ENCODE measurements at regions not wholly inside any gene's neighbourhood (a gene's known extent, or its start where the extent isn't known, plus 50 kb on each side); places are given as distances from the start of the nearest gene placed in this dataset.
"Not testable (repeated sequence)": the region's sequence is repeated elsewhere in the genome, so short reads cannot be mapped to it uniquely, and the experiment has no call there.

GRCh38 chr1:190679044-190679443 lies 201.4 kb upstream of the BRINP3 start:
- DNase-seq: no peak

- DNase-seq: no peak
These were observed 201.8 kb upstream of the BRINP3 start for GRCh38 chr1:190679454-190679853.

- DNase-seq: no peak
These were observed 202.3 kb upstream of the BRINP3 start for GRCh38 chr1:190679983-190680382.

- no peak for DNase-seq
These were observed 208.0 kb upstream of the BRINP3 start for GRCh38 chr1:190685676-190686075.

GRCh38 chr1:190688096-190688495 lies 210.4 kb upstream of the BRINP3 start:
- no peak for DNase-seq

GRCh38 chr1:190698488-190698887 lies 220.8 kb upstream of the BRINP3 start:
- not testable (repeated sequence) for DNase-seq

GRCh38 chr1:190699165-190699564 lies 221.5 kb upstream of the BRINP3 start:
- DNase-seq: no peak

- no peak for DNase-seq
These were observed 230.9 kb upstream of the BRINP3 start for GRCh38 chr1:190708418-190709057.

GRCh38 chr1:190711069-190711468 lies 233.4 kb upstream of the BRINP3 start:
- DNase-seq: no peak

- DNase-seq: no peak
These were observed 239.4 kb upstream of the BRINP3 start for GRCh38 chr1:190717055-190717454.

DNA sequence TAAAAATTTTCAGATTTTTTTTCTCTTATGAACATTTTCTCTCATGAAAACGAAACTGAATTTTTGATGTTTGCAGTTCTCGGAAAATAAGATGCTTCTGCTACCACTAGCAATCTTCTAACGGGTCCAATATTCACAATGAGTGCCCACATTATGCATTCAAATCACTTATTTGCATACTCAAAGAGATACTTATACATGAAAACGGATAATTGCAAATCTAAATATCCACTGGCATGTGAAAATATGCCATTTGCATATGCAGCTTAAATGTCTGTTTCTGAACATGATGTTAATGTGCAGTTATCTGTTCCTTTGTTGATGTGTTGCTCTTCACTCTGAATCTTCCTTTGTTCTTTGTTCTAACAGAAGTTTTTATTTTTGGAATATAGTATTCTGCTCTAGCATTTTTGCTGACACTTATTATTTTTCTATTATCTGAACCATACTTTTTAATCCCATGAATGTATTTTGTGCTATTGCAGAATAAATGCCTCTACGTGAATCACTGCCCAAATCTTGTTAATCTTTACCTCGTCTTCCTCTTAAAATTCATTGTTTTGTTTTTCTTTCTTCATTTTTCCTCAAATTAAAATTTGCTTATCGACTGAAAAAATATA lies 259.4 kb upstream of the BRINP3 start:
- no peak for DNase-seq

DNA sequence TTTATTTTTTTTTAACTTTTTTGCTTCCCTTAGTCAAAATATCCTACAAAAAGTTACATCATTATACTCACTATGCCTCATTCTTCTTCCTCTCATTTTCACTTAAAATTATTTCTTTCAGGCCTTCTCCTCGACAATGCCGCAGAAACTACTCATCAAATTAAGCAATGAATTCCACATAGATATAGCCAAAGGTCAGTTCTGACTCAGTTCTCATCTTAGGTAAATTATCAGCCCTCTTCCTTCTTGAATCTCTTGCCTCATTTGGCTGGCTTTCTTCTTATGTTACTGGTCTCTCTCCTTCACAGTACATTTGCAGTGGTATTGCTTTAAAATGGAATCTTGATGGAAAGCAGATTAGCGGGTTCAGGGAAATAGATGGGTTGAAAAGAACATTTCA lies 260.7 kb upstream of the BRINP3 start:
- no peak for DNase-seq

DNA sequence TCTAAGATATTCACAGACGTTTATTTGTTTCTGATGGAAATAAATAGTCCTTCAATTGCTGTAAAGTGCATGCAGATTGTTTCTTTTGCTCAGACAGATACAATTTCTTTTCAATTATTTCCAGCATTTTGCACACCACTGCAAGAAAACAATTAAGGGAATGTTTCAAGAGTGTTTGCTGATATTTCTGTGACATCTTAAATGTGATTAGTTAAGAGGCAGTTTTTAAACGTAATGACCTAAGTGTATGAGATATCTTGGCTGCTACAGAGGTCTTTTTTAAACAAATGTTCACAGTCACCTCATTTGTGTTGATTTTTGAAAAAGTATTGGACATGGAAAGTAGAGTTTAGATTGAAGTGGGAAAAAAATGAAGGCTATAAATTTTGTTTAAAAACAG lies 262.3 kb upstream of the BRINP3 start:
- no peak for DNase-seq

DNA sequence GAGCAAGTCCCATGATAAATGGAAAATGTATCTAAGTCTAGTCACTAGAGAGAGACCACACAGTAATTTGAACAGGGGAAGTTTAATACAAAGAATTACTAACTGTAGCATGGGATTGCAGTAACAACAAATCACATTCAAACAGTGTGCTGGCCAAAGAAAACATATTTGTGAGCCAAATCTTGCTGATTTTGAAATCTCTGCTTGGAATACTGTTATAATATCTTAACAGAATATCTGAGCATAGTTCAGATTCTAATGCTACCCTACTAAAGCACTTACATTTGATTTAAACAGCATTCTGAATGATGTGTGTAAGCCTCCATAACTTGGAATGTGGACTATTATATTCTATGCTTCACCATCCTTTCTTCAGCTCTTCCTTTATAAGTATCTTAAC lies 270.0 kb upstream of the BRINP3 start:
- no peak for DNase-seq

- DNase-seq: no peak
These were observed 274.5 kb upstream of the BRINP3 start for GRCh38 chr1:190752131-190752530.

GRCh38 chr1:190754666-190755065 lies 277.0 kb upstream of the BRINP3 start:
- DNase-seq: no peak

GRCh38 chr1:190759807-190760206 lies 282.1 kb upstream of the BRINP3 start:
- DNase-seq: no peak

DNA sequence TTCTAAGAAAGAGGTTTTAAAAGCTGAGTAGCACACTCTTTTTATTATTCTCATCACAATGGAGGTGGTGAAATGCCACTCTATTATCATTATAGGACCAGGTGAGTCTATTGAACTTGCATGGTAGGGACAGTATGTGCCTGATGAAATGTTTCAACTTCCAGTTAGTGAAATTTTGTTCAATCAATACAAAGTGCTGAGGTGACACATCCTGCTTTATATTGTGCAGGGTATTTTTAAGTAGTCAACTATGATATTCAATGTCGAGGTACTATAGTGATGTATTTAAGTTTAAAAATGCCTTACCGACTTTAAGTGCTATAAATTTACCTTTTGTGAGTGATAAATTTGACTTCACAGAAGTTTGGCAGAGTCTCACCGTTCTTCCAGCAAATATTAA lies 284.7 kb upstream of the BRINP3 start:
- no peak for DNase-seq

GRCh38 chr1:190792873-190793272 lies 315.2 kb upstream of the BRINP3 start:
- DNase-seq: no peak

DNA sequence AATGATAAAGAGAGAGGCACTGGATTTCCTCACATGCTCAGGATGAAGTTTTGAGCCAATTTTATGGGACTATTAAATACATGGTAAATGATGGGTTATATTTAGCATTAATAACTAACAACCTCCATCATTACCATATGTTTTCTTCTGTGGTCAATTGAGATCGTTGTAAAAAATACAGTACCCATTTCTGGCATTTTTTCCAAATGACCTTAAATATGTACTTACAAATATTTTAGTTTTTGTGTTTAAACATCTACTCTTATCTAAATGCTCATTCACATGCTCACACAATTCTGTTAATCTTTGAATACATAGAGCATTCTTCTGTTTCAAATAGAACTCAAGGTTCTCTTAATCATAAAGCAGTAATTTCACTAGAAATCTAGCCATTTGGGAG lies 330.0 kb upstream of the BRINP3 start:
- no peak for DNase-seq

DNA sequence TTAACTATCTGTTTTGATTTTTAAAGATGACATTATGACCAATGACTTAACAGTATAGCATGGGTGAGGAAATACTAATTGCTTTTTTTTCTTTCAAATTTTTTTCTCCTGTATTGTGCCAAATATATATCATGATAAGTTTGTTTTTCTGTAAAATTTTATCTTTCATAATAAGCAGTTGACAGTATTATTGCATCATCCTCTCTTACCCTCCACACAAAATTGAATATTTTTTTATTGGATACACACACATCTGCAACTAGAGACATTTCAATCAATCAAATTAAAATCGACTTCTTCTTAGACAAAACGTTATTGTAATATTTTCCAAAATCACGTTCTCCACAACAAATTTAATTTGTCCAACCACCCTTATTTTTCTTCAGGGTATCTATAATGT lies 330.4 kb upstream of the BRINP3 start:
- DNase-seq: no peak

DNA sequence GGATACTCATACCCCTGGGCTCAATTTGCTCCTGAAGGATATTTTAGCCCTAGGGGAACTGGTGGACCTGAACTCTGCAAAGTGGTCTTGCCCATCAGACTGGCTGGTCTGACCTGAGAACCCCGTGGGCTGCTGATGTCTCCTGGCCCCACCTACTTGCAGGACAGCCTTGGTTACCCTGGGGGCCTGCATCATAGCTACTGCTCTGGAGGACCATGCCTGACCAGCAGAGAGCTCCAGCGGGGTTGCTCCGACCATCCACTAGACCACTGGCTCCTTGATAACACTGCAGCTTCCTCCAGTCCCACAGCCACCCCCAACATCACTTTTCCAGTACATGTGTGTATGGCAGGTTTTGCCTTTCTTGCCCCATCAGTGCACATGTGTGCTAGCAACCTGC lies 331.6 kb upstream of the BRINP3 start:
- no peak for DNase-seq

DNA sequence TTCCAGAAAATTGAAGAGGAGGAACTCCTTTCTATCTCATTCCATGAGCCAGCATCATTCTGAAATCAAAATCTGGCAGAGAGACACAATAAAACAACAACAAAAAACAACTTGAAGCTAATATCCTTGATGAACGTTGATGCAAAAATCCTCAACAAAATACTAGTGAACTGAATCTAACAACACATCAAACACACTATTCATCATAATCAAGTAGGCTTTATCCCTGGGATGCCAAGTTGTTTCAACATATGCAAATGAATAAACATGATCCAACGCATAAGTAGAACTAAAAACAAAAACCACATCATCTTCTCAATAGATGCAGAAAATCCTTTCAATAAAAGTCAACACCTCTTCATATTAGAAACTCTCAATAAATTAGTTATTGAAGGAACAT lies 335.3 kb upstream of the BRINP3 start:
- no peak for DNase-seq

GRCh38 chr1:190832511-190832910 lies 354.8 kb upstream of the BRINP3 start:
- no peak for DNase-seq

- DNase-seq: no peak
These were observed 358.0 kb upstream of the BRINP3 start for GRCh38 chr1:190835658-190836057.
